Naive B cell (primary cell): ENCODE measurements at regions not wholly inside any gene's neighbourhood (a gene's known extent, or its start where the extent isn't known, plus 50 kb on each side); places are given as distances from the start of the nearest gene placed in this dataset.
"Not testable (repeated sequence)": the region's sequence is repeated elsewhere in the genome, so short reads cannot be mapped to it uniquely, and the experiment has no call there.

Experiments used
- ATAC-seq, 2 donors: fragments of 150-1000 bp; cut with Tn5 transposase; 2 replicates each; pipeline ENCODE4 v1.10.0; 2021; ENCODE audit warnings: low read depth in 2 of 2, mild to moderate bottlenecking in 2 of 2, moderate library complexity in 2 of 2
- DNase-seq: peaks from one replicate; pipeline ENCODE4 v3.0.0; 2022
- H3K27ac Mint-ChIP-seq, 6 donors: one replicate each; pipeline ENCODE4 v1.8.0; 2020 to 2022; ENCODE audit warnings: mild to moderate bottlenecking in 6 of 6, mixed read lengths in 6 of 6, moderate library complexity in 5 of 6, inconsistent platforms in 2 of 6
- H3K27me3 Mint-ChIP-seq, 3 donors: one replicate each; pipeline ENCODE4 v1.8.0; 2021 to 2022; ENCODE audit warnings: mixed read lengths in 3 of 3, mild to moderate bottlenecking in 1 of 3
- H3K36me3 Mint-ChIP-seq, 2 donors: one replicate each; pipeline ENCODE4 v1.8.0; 2020 to 2022; ENCODE audit warnings: mixed read lengths in 2 of 2, inconsistent platforms in 1 of 2, mild to moderate bottlenecking in 1 of 2
- H3K4me1 Mint-ChIP-seq, 3 donors: one replicate each; pipeline ENCODE4 v1.8.0; 2020 to 2022; ENCODE audit warnings: mixed read lengths in 3 of 3, inconsistent platforms in 1 of 3, mild to moderate bottlenecking in 1 of 3, moderate library complexity in 1 of 3
- H3K4me3 Mint-ChIP-seq, 8 donors: one replicate each; pipeline ENCODE4 v1.8.0; 2020 to 2022; ENCODE audit warnings: mild to moderate bottlenecking in 8 of 8, mixed read lengths in 8 of 8, moderate library complexity in 8 of 8, inconsistent platforms in 2 of 8
- H3K9me3 Mint-ChIP-seq, 7 donors: one replicate each; pipeline ENCODE4 v1.8.0; 2020 to 2022; ENCODE audit warnings: mixed read lengths in 7 of 7, mild to moderate bottlenecking in 5 of 7, inconsistent platforms in 2 of 7, moderate library complexity in 1 of 7

GRCh38 chr2:20113004-20113796 lies 61.8 kb upstream of the LAPTM4A start:
- no peak for DNase-seq

GRCh38 chr2:20112361-20112760 lies 60.9 kb upstream of the LAPTM4A start:
- H3K9me3 Mint-ChIP-seq, H3K36me3 Mint-ChIP-seq, ATAC-seq, H3K4me3 Mint-ChIP-seq, DNase-seq, H3K4me1 Mint-ChIP-seq, H3K27ac Mint-ChIP-seq: not testable (repeated sequence)
- peaks cover 13 to 29% (median 24%) of the 10 kb centered on the region in 3 donors for H3K27me3 Mint-ChIP-seq

More at GRCh38 chr2:20113004-20113796, 61.8 kb upstream of the LAPTM4A start:
- Mint-ChIP-seq H3K36me3 (peaks cover 0 to 5% of the 10 kb centered on the region in 2 donors), H3K9me3 (peaks cover 0 to 5% (median 0%) of the 10 kb centered on the region in 7 donors), H3K4me3 (no peak overlapping the region), H3K27me3 (peaks cover 13 to 20% (median 16%) of the 10 kb centered on the region in 3 donors), H3K4me1 (no peaks in the 10 kb centered on the region), H3K27ac (peak overlapping the region in 1 of 6 donors; percentile 37)
- ATAC-seq: no peak

GRCh38 chr2:20111311-20112131 lies 60.1 kb upstream of the LAPTM4A start:
- Mint-ChIP-seq H3K4me1 (peaks cover 0 to 6% (median 6%) of the 10 kb centered on the region in 3 donors), H3K27me3 (peaks cover 16 to 37% (median 33%) of the 10 kb centered on the region in 3 donors), H3K27ac (no peak overlapping the region), H3K36me3 (peaks cover 0 to 5% of the 10 kb centered on the region in 2 donors), H3K4me3 (no peak overlapping the region), H3K9me3 (peaks cover 0 to 5% (median 0%) of the 10 kb centered on the region in 7 donors)
- no peak for ATAC-seq
- DNase-seq: no peak

- H3K4me1 Mint-ChIP-seq: peaks cover 0 to 10% (median 7%) of the 10 kb centered on the region in 3 donors
- peaks cover 16 to 41% (median 39%) of the 10 kb centered on the region in 3 donors for H3K27me3 Mint-ChIP-seq
- ATAC-seq (no peak), DNase-seq (no peak)
- no peak overlapping the region for H3K4me3 Mint-ChIP-seq
- peaks cover 0 to 5% of the 10 kb centered on the region in 2 donors for H3K36me3 Mint-ChIP-seq
- H3K9me3 Mint-ChIP-seq: peaks cover 0 to 5% (median 2%) of the 10 kb centered on the region in 7 donors
- H3K27ac Mint-ChIP-seq: no peak overlapping the region
Measured at GRCh38 chr2:20110876-20111275, 59.4 kb upstream of the LAPTM4A start.

GRCh38 chr2:20110383-20110782 lies 59.0 kb upstream of the LAPTM4A start:
- peaks cover 21 to 46% (median 44%) of the 10 kb centered on the region in 3 donors for H3K27me3 Mint-ChIP-seq
- DNase-seq (no peak), ATAC-seq (no peak)
- H3K36me3 Mint-ChIP-seq: peaks cover 0 to 5% of the 10 kb centered on the region in 2 donors
- H3K9me3 Mint-ChIP-seq: peaks cover 0 to 5% (median 2%) of the 10 kb centered on the region in 7 donors
- peaks cover 0 to 10% (median 7%) of the 10 kb centered on the region in 3 donors for H3K4me1 Mint-ChIP-seq
- no peak overlapping the region for H3K27ac Mint-ChIP-seq
- no peak overlapping the region for H3K4me3 Mint-ChIP-seq

GRCh38 chr2:20108655-20109396 lies 57.4 kb upstream of the LAPTM4A start:
- Mint-ChIP-seq H3K4me1 (peaks cover 0 to 10% (median 7%) of the 10 kb centered on the region in 3 donors), H3K27me3 (peaks cover 24 to 54% (median 51%) of the 10 kb centered on the region in 3 donors), H3K36me3 (peaks cover 0 to 5% of the 10 kb centered on the region in 2 donors), H3K9me3 (peaks cover 0 to 5% (median 2%) of the 10 kb centered on the region in 7 donors), H3K4me3 (no peak overlapping the region), H3K27ac (peak overlapping the region in 1 of 6 donors; percentile 12)
- no peak for ATAC-seq
- DNase-seq: no peak

GRCh38 chr2:20107776-20108175 lies 56.3 kb upstream of the LAPTM4A start:
- H3K9me3 Mint-ChIP-seq: peaks cover 0 to 9% (median 4%) of the 10 kb centered on the region in 7 donors
- no peak overlapping the region for H3K27ac Mint-ChIP-seq
- H3K4me1 Mint-ChIP-seq: peaks cover 0 to 10% (median 7%) of the 10 kb centered on the region in 3 donors
- peaks cover 27 to 48% (median 48%) of the 10 kb centered on the region in 3 donors for H3K27me3 Mint-ChIP-seq
- ATAC-seq (no peak), DNase-seq (no peak)
- H3K36me3 Mint-ChIP-seq: peaks cover 0 to 6% of the 10 kb centered on the region in 2 donors
- no peak overlapping the region for H3K4me3 Mint-ChIP-seq

GRCh38 chr2:20107352-20107751 lies 55.9 kb upstream of the LAPTM4A start:
- peaks cover 0 to 10% of the 10 kb centered on the region in 2 donors for H3K36me3 Mint-ChIP-seq
- H3K27me3 Mint-ChIP-seq: peaks cover 31 to 52% (median 52%) of the 10 kb centered on the region in 3 donors
- DNase-seq: no peak
- H3K4me1 Mint-ChIP-seq: peaks cover 0 to 10% (median 7%) of the 10 kb centered on the region in 3 donors
- H3K4me3 Mint-ChIP-seq: no peak overlapping the region
- no peak overlapping the region for H3K27ac Mint-ChIP-seq
- peaks cover 3 to 12% (median 8%) of the 10 kb centered on the region in 7 donors for H3K9me3 Mint-ChIP-seq
- ATAC-seq: no peak

- Mint-ChIP-seq H3K27ac (peak overlapping the region in 1 of 6 donors; percentile 42), H3K27me3 (peaks cover 37 to 56% (median 54%) of the 10 kb centered on the region in 3 donors), H3K4me1 (peaks cover 0 to 10% (median 7%) of the 10 kb centered on the region in 3 donors), H3K4me3 (peak overlapping the region in 3 of 8 donors; percentile 23 to 60 (median 47)), H3K36me3 (peaks cover 0 to 13% of the 10 kb centered on the region in 2 donors), H3K9me3 (peaks cover 4 to 16% (median 13%) of the 10 kb centered on the region in 7 donors)
- DNase-seq (no peak), ATAC-seq (no peak)
Measured at GRCh38 chr2:20106746-20107145, 55.3 kb upstream of the LAPTM4A start.

- Mint-ChIP-seq H3K27ac (no peak overlapping the region), H3K4me1 (peaks cover 0 to 10% (median 7%) of the 10 kb centered on the region in 3 donors), H3K27me3 (peaks cover 32 to 63% (median 45%) of the 10 kb centered on the region in 3 donors), H3K4me3 (peak overlapping the region in 1 of 8 donors; percentile 11), H3K9me3 (peaks cover 4 to 17% (median 13%) of the 10 kb centered on the region in 7 donors), H3K36me3 (peaks cover 0 to 8% of the 10 kb centered on the region in 2 donors)
- DNase-seq: no peak
- no peak for ATAC-seq
Measured at GRCh38 chr2:20104900-20105545, 53.6 kb upstream of the LAPTM4A start.

GRCh38 chr2:20103530-20103929 lies 52.1 kb upstream of the LAPTM4A start:
- peaks cover 4 to 17% (median 13%) of the 10 kb centered on the region in 7 donors for H3K9me3 Mint-ChIP-seq
- ATAC-seq (no peak), DNase-seq (no peak)
- peaks cover 0 to 8% of the 10 kb centered on the region in 2 donors for H3K36me3 Mint-ChIP-seq
- H3K27ac Mint-ChIP-seq: no peak overlapping the region
- H3K4me1 Mint-ChIP-seq: peaks cover 0 to 10% (median 7%) of the 10 kb centered on the region in 3 donors
- H3K4me3 Mint-ChIP-seq: no peak overlapping the region
- peaks cover 30 to 64% (median 41%) of the 10 kb centered on the region in 3 donors for H3K27me3 Mint-ChIP-seq
